ENCODE measurements at regions not wholly inside any gene's neighbourhood (a gene's known extent, or its start where the extent isn't known, plus 50 kb on each side); places are given as distances from the start of the nearest gene placed in this dataset.
"Not testable (repeated sequence)": the region's sequence is repeated elsewhere in the genome, so short reads cannot be mapped to it uniquely, and the experiment has no call there.

GRCh38 chr1:238621405-238621804, 730.7 kb upstream of the ZP4 start:
- DNase-seq: no peak

GRCh38 chr1:238619652-238620051, 728.9 kb upstream of the ZP4 start:
- no peak for DNase-seq

- DNase-seq: no peak
These were observed 720.7 kb upstream of the ZP4 start for GRCh38 chr1:238611406-238611805.

GRCh38 chr1:238608144-238608543, 717.4 kb upstream of the ZP4 start:
- DNase-seq: no peak

GRCh38 chr1:238606896-238607295, 716.2 kb upstream of the ZP4 start:
- no peak for DNase-seq

- DNase-seq: no peak
These were observed 715.7 kb upstream of the ZP4 start for GRCh38 chr1:238606457-238606856.

- no peak for DNase-seq
These were observed 713.6 kb upstream of the ZP4 start for GRCh38 chr1:238604357-238604756.

GRCh38 chr1:238601604-238602003, 710.9 kb upstream of the ZP4 start:
- DNase-seq: not testable (repeated sequence)

GRCh38 chr1:238596703-238597102, 706.0 kb upstream of the ZP4 start:
- DNase-seq: no peak

GRCh38 chr1:238592621-238593020, 701.9 kb upstream of the ZP4 start:
- DNase-seq: no peak

- DNase-seq: no peak
These were observed 699.2 kb upstream of the ZP4 start for GRCh38 chr1:238589843-238590435.

GRCh38 chr1:238582816-238583215, 692.1 kb upstream of the ZP4 start:
- no peak for DNase-seq

GRCh38 chr1:238581332-238581731, 690.6 kb upstream of the ZP4 start:
- no peak for DNase-seq

GRCh38 chr1:238568735-238569134, 678.0 kb upstream of the ZP4 start:
- DNase-seq: no peak

- no peak for DNase-seq
These were observed 671.6 kb upstream of the ZP4 start for GRCh38 chr1:238562341-238562740.

- no peak for DNase-seq
These were observed 668.0 kb upstream of the ZP4 start for GRCh38 chr1:238558746-238559145.

- DNase-seq: no peak
These were observed 667.4 kb upstream of the ZP4 start for GRCh38 chr1:238558156-238558555.

GRCh38 chr1:238552271-238552670, 661.5 kb upstream of the ZP4 start:
- DNase-seq: no peak

- no peak for DNase-seq
These were observed 658.4 kb upstream of the ZP4 start for GRCh38 chr1:238549137-238549536.

GRCh38 chr1:238546118-238546517, 655.4 kb upstream of the ZP4 start:
- no peak for DNase-seq

- DNase-seq: no peak
These were observed 646.9 kb upstream of the ZP4 start for GRCh38 chr1:238537641-238538040.

- no peak for DNase-seq
These were observed 639.6 kb upstream of the ZP4 start for GRCh38 chr1:238530209-238530851.

GRCh38 chr1:238517711-238518110, 627.0 kb upstream of the ZP4 start:
- DNase-seq: no peak

GRCh38 chr1:238501290-238501689, 610.6 kb upstream of the ZP4 start:
- DNase-seq: no peak

GRCh38 chr1:238499021-238499420, 608.3 kb upstream of the ZP4 start:
- no peak for DNase-seq
